ENCODE measurements at regions not wholly inside any gene's neighbourhood (a gene's known extent, or its start where the extent isn't known, plus 50 kb on each side); places are given as distances from the start of the nearest gene placed in this dataset.

GRCh38 chr20:52736507-52736906 is 235.7 kb upstream of the TSHZ2 start:
- no peak for TF ChIP-seq CTCF (conservative IDR thresholded peaks at IDR 0.05; ENCODE audit: low read depth)
- DNase-seq (ENCODE audit: low spot score) = no peak
- CTCF ChIA-PET = no interaction called here
- POLR2A ChIA-PET (ENCODE audit: low non-redundant PET) = no interaction called here
- no peak overlapping the region for H3K27ac ChIP-seq

GRCh38 chr20:52731093-52731492 is 241.1 kb upstream of the TSHZ2 start:
- CTCF ChIA-PET = interaction anchor here (0.6 to 1.5 kb wide), 2 partner anchors 12 to 418 kb away, joined by 3 to 4 read pairs; no protein-coding TSS in a partner anchor
- no peak for TF ChIP-seq CTCF (conservative IDR thresholded peaks at IDR 0.05; ENCODE audit: low read depth)
- H3K27ac ChIP-seq = no peak overlapping the region
- DNase-seq (ENCODE audit: low spot score) = no peak
- POLR2A ChIA-PET (ENCODE audit: low non-redundant PET) = no interaction called here

GRCh38 chr20:52727740-52728456 is 244.3 kb upstream of the TSHZ2 start:
- ChIA-PET CTCF (no interaction called here), POLR2A (ENCODE audit: low non-redundant PET) (no interaction called here)
- no peak overlapping the region for H3K27ac ChIP-seq
- no peak for TF ChIP-seq CTCF (conservative IDR thresholded peaks at IDR 0.05; ENCODE audit: low read depth)
- DNase-seq (ENCODE audit: low spot score) = no peak

GRCh38 chr20:52724541-52724940 is 247.6 kb upstream of the TSHZ2 start:
- DNase-seq (ENCODE audit: low spot score) = no peak
- no peak overlapping the region for H3K27ac ChIP-seq
- TF ChIP-seq CTCF (conservative IDR thresholded peaks at IDR 0.05; ENCODE audit: low read depth) = no peak
- POLR2A ChIA-PET (ENCODE audit: low non-redundant PET) = no interaction called here
- CTCF ChIA-PET = no interaction called here

GRCh38 chr20:52722926-52723688 is 249.1 kb upstream of the TSHZ2 start:
- ChIA-PET POLR2A (ENCODE audit: low non-redundant PET) (no interaction called here), CTCF (interaction anchor here (0.6 to 0.9 kb wide), 2 partner anchors 20 to 32 kb away, joined by 3 read pairs; no protein-coding TSS in a partner anchor)
- H3K27ac ChIP-seq = no peak overlapping the region
- no peak for DNase-seq (ENCODE audit: low spot score)
- no peak for TF ChIP-seq CTCF (conservative IDR thresholded peaks at IDR 0.05; ENCODE audit: low read depth)

- DNase-seq (ENCODE audit: low spot score) = no peak
- TF ChIP-seq CTCF (conservative IDR thresholded peaks at IDR 0.05; ENCODE audit: low read depth) = no peak
- POLR2A ChIA-PET (ENCODE audit: low non-redundant PET) = no interaction called here
- CTCF ChIA-PET = no interaction called here
- no peak overlapping the region for H3K27ac ChIP-seq
Observed at GRCh38 chr20:52708137-52708536, 264.0 kb upstream of the TSHZ2 start.

Data from RWPE1 (cell line).